CMK (cell line): ENCODE measurements at regions not wholly inside any gene's neighbourhood (a gene's known extent, or its start where the extent isn't known, plus 50 kb on each side); places are given as distances from the start of the nearest gene placed in this dataset.

ENCODE experiments used
- DNase-seq: peaks from one replicate; pipeline ENCODE4 v3.0.0-alpha.2; 2010; ENCODE audit warnings: low read depth

- no peak for DNase-seq
Measured at GRCh38 chr12:59041241-59042121, 121.2 kb upstream of the LRIG3 start.

GRCh38 chr12:59040656-59041055 lies 120.4 kb upstream of the LRIG3 start:
- DNase-seq, result no peak

GRCh38 chr12:59040043-59040442 lies 119.7 kb upstream of the LRIG3 start:
- DNase-seq, result no peak

- DNase-seq, result no peak
Measured at GRCh38 chr12:59039005-59039404, 118.7 kb upstream of the LRIG3 start.

GRCh38 chr12:59036973-59037762 lies 116.9 kb upstream of the LRIG3 start:
- no peak for DNase-seq

- no peak for DNase-seq
Measured at GRCh38 chr12:59036347-59036746, 116.0 kb upstream of the LRIG3 start.

GRCh38 chr12:59031313-59031712 lies 111.0 kb upstream of the LRIG3 start:
- no peak for DNase-seq

GRCh38 chr12:59030415-59030814 lies 110.1 kb upstream of the LRIG3 start:
- no peak for DNase-seq

GRCh38 chr12:59027199-59027598 lies 106.9 kb upstream of the LRIG3 start:
- DNase-seq, result no peak

GRCh38 chr12:59023861-59024424 lies 103.6 kb upstream of the LRIG3 start:
- no peak for DNase-seq

GRCh38 chr12:59020073-59020946 lies 100.0 kb upstream of the LRIG3 start:
- DNase-seq, result no peak

- DNase-seq, result no peak
Measured at GRCh38 chr12:59014885-59015284, 94.6 kb upstream of the LRIG3 start.

- DNase-seq, result no peak
Measured at GRCh38 chr12:59010941-59011340, 90.6 kb upstream of the LRIG3 start.

GRCh38 chr12:59010118-59010517 lies 89.8 kb upstream of the LRIG3 start:
- DNase-seq, result no peak

- DNase-seq, result no peak
Measured at GRCh38 chr12:59007620-59008019, 87.3 kb upstream of the LRIG3 start.

GRCh38 chr12:59005193-59005955 lies 85.1 kb upstream of the LRIG3 start:
- no peak for DNase-seq

GRCh38 chr12:59004456-59004855 lies 84.2 kb upstream of the LRIG3 start:
- no peak for DNase-seq

GRCh38 chr12:58995666-58996363 lies 75.5 kb upstream of the LRIG3 start:
- DNase-seq, result no peak

- DNase-seq, result no peak
Measured at GRCh38 chr12:58988643-58989344, 68.5 kb upstream of the LRIG3 start.

- no peak for DNase-seq
Measured at GRCh38 chr12:58981961-58982360, 61.7 kb upstream of the LRIG3 start.
